SK-N-SH (cell line): ENCODE measurements at regions not wholly inside any gene's neighbourhood (a gene's known extent, or its start where the extent isn't known, plus 50 kb on each side); places are given as distances from the start of the nearest gene placed in this dataset.

ENCODE experiments used
- CTCF ChIA-PET: fragments of 300-600, 350-600 bp; formaldehyde crosslinking; extraction: SDS; loops from one replicate; lab custom pipeline; 2021; lab: Yijun Ruan, JAX
- POLR2A ChIA-PET: fragments of 350-600 bp; sonication (Branson Sonifier 250); formaldehyde crosslinking; extraction: SDS; loops from one replicate; lab custom pipeline; 2020; ENCODE audit warnings: antibody characterized with exemption, inconsistent platforms; lab: Yijun Ruan, JAX
- DNase-seq: peaks from one replicate; pipeline ENCODE4 v3.0.0; 2012
- H2AFZ ChIP-seq: fragments of 200-600 bp; sonication (generic); 2 replicates; pipeline ENCODE4 v1.8.1; 2016; ENCODE audit warnings: antibody characterized with exemption, mild to moderate bottlenecking, low read depth
- H3F3A ChIP-seq: fragments of 200-600 bp; sonication (generic); replicated peaks from 2 replicates; pipeline ENCODE3; 2016; ENCODE audit warnings: antibody characterized with exemption, mild to moderate bottlenecking; ENCODE audit not compliant: insufficient read depth
- H3K27ac ChIP-seq, 2 experiments: fragments of 200-500 bp in 1 of 2; fragments of 200-600 bp in 1 of 2; sonication (Bioruptor generic) in 1 of 2; sonication (generic), shearing (Covaris generic) in 1 of 2; 2 replicates each; pipeline versions ENCODE4 v1.5.1 to v1.6.1; 2014 to 2016; ENCODE audit warnings: low read depth in 2 of 2, inconsistent platforms in 1 of 2, low read length in 1 of 2, mild to moderate bottlenecking in 1 of 2, mixed read lengths in 1 of 2
- H3K27me3 ChIP-seq: fragments of 200-600 bp; sonication (generic), shearing (Covaris generic); 2 replicates; pipeline ENCODE4 v1.6.1; 2016; ENCODE audit warnings: mixed run types; ENCODE audit not compliant: insufficient read depth
- H3K36me3 ChIP-seq, 2 experiments: fragments of 200-500 bp in 1 of 2; fragments of 200-600 bp in 1 of 2; sonication (Bioruptor generic) in 1 of 2; sonication (generic) in 1 of 2; replicated peaks in 1 of 2; 2 replicates each; pipeline versions ENCODE3 to v1.5.1; 2014 to 2016; ENCODE audit warnings: low read length in 1 of 2, mild to moderate bottlenecking in 1 of 2; ENCODE audit not compliant: insufficient read depth in 2 of 2, control insufficient read depth in 1 of 2
- H3K4me1 ChIP-seq, 2 experiments: fragments of 200-500 bp in 1 of 2; fragments of 200-600 bp in 1 of 2; sonication (Bioruptor generic) in 1 of 2; sonication (generic), shearing (Covaris generic) in 1 of 2; 2 replicates each; pipeline versions ENCODE4 v1.5.1 to v1.6.1; 2014 to 2016; ENCODE audit warnings: low read depth in 1 of 2, low read length in 1 of 2, mixed run types in 1 of 2; ENCODE audit not compliant: insufficient read depth in 2 of 2, control insufficient read depth in 1 of 2
- H3K4me2 ChIP-seq: fragments of 200-600 bp; sonication (generic), shearing (Covaris generic); 2 replicates; pipeline ENCODE4 v1.6.1; 2017; ENCODE audit warnings: mixed run types
- H3K4me3 ChIP-seq, 2 experiments: fragments of 200-500 bp in 1 of 2; fragments of 200-600 bp in 1 of 2; sonication (Bioruptor generic) in 1 of 2; sonication (generic), shearing (Covaris generic) in 1 of 2; 2 replicates each; pipeline versions ENCODE4 v1.5.1 to v1.8.1; 2014 to 2016; ENCODE audit warnings: low read depth in 2 of 2, inconsistent platforms in 1 of 2, low read length in 1 of 2, mild to moderate bottlenecking in 1 of 2, mixed read lengths in 1 of 2, moderate library complexity in 1 of 2
- H3K79me2 ChIP-seq: fragments of 200-600 bp; sonication (generic); 2 replicates; pipeline ENCODE4 v1.8.1; 2017; ENCODE audit warnings: mild to moderate bottlenecking; ENCODE audit not compliant: insufficient read depth
- H3K9ac ChIP-seq: fragments of 200-600 bp; sonication (generic); 2 replicates; pipeline ENCODE4 v1.6.1; 2017; ENCODE audit warnings: mixed run types
- H3K9me2 ChIP-seq: fragments of 200-600 bp; sonication (generic); 2 replicates; pipeline ENCODE4 v1.6.1; 2017; ENCODE audit warnings: mixed run types
- H3K9me3 ChIP-seq: fragments of 200-600 bp; sonication (generic); 2 replicates; pipeline ENCODE4 v1.6.1; 2017; ENCODE audit warnings: mixed run types, mild to moderate bottlenecking, moderate library complexity
- H4K20me1 ChIP-seq: fragments of 200-600 bp; sonication (generic); 2 replicates; pipeline ENCODE4 v1.6.1; 2017; ENCODE audit warnings: mild to moderate bottlenecking, mixed run types; ENCODE audit not compliant: insufficient read depth
- ELF1 ChIP-seq: IDR thresholded peaks from 2 replicates; pipeline ENCODE4 v1.4.0; 2012
- EP300 ChIP-seq, 2 experiments: IDR thresholded peaks; 2 replicates each; pipeline versions ENCODE4 v1.4.0 to v1.6.1; 2012; ENCODE audit warnings: borderline replicate concordance in 1 of 2, low read depth in 1 of 2, low read length in 1 of 2
- EZH2phosphoT487 ChIP-seq: fragments of 200-600 bp; sonication (generic); IDR thresholded peaks from 2 replicates; pipeline ENCODE4 v1.6.1; 2017; ENCODE audit warnings: low read depth, mixed run types, mild to moderate bottlenecking, antibody characterized with exemption, moderate library complexity, borderline replicate concordance
- FOSL2 ChIP-seq: IDR thresholded peaks from 2 replicates; pipeline ENCODE4 v1.4.0; 2012; ENCODE audit warnings: low read depth, mild to moderate bottlenecking, moderate library complexity, borderline replicate concordance
- FOXM1 ChIP-seq: IDR thresholded peaks from 2 replicates; pipeline ENCODE4 v1.4.0; 2012; ENCODE audit warnings: low read depth, mild to moderate bottlenecking
- GABPA ChIP-seq: IDR thresholded peaks from 2 replicates; pipeline ENCODE4 v1.4.0; 2012; ENCODE audit warnings: low read depth, mild to moderate bottlenecking
- GATA2 ChIP-seq: sonication (generic); formaldehyde crosslinking; IDR thresholded peaks from 2 replicates; pipeline ENCODE4 v1.5.0; 2020; ENCODE audit warnings: mild to moderate bottlenecking, missing genetic modification reagents
- JUND ChIP-seq: IDR thresholded peaks from 2 replicates; pipeline ENCODE4 v1.4.0; 2012
- MEF2A ChIP-seq: IDR thresholded peaks from 2 replicates; pipeline ENCODE4 v1.4.0; 2012; ENCODE audit warnings: low read depth, borderline replicate concordance
- MXI1 ChIP-seq: IDR thresholded peaks from 2 replicates; pipeline ENCODE4 v1.6.1; 2012; ENCODE audit warnings: mild to moderate bottlenecking, low read depth, low read length, improper control_type of control experiment
- NFIC ChIP-seq: IDR thresholded peaks from 2 replicates; pipeline ENCODE4 v1.4.0; 2012; ENCODE audit warnings: borderline replicate concordance
- NRF1 ChIP-seq: IDR thresholded peaks from 2 replicates; pipeline ENCODE4 v1.6.1; 2012; ENCODE audit warnings: low read depth, mild to moderate bottlenecking, low read length
- POLR2AphosphoS5 ChIP-seq: IDR thresholded peaks from 2 replicates; pipeline ENCODE4 v1.6.1; 2012; ENCODE audit warnings: low read depth, low read length
- RAD21 ChIP-seq: IDR thresholded peaks from 2 replicates; pipeline ENCODE4 v1.6.1; 2012; ENCODE audit warnings: mild to moderate bottlenecking, low read length
- RCOR1 ChIP-seq: fragments of 150-350 bp; IDR thresholded peaks from 2 replicates; pipeline ENCODE4 v1.6.1; 2017; ENCODE audit warnings: antibody characterized with exemption, low read length
- RFX5 ChIP-seq: IDR thresholded peaks from 2 replicates; pipeline ENCODE4 v1.6.1; 2012; ENCODE audit warnings: mild to moderate bottlenecking, improper control_type of control experiment, low read length
- RXRA ChIP-seq: IDR thresholded peaks from 2 replicates; pipeline ENCODE4 v1.4.0; 2012; ENCODE audit warnings: low read depth, mild to moderate bottlenecking, borderline replicate concordance
- SIN3A ChIP-seq: IDR thresholded peaks from 2 replicates; pipeline ENCODE4 v1.6.1; 2012; ENCODE audit warnings: low read depth, mild to moderate bottlenecking, low read length, moderate library complexity, borderline replicate concordance
- SMC3 ChIP-seq: IDR thresholded peaks from 2 replicates; pipeline ENCODE4 v1.6.1; 2012; ENCODE audit warnings: low read depth, low read length, improper control_type of control experiment
- TAF1 ChIP-seq: IDR thresholded peaks from 2 replicates; pipeline ENCODE4 v1.6.1; 2012; ENCODE audit warnings: low read depth, mild to moderate bottlenecking, low read length, moderate library complexity, borderline replicate concordance
- TEAD4 ChIP-seq: IDR thresholded peaks from 2 replicates; pipeline ENCODE4 v1.4.0; 2012; ENCODE audit warnings: mild to moderate bottlenecking, borderline replicate concordance; ENCODE audit not compliant: insufficient read depth
- USF2 ChIP-seq: fragments of 150-350 bp; IDR thresholded peaks from 2 replicates; pipeline ENCODE4 v1.6.1; 2017; ENCODE audit warnings: antibody characterized with exemption, low read length, low read depth, borderline replicate concordance
- YY1 ChIP-seq: IDR thresholded peaks from 2 replicates; pipeline ENCODE4 v1.4.0; 2012; ENCODE audit warnings: low read depth, mild to moderate bottlenecking
- WGBS: methylation state at CpG from one replicate; pipeline ENCODE4 v1.1.6; 2017; ENCODE audit warnings: low lambda C conversion rate; 5-methylcytosine and 5-hydroxymethylcytosine counted together
- TF ChIP-seq, protein P1 (sequence below): IDR thresholded peaks from 2 replicates; pipeline ENCODE4; 2012
- TF ChIP-seq, protein P2 (sequence below): IDR thresholded peaks from 2 replicates; pipeline ENCODE4 v1.4.0; 2012; ENCODE audit warnings: low read depth
- TF ChIP-seq, protein P3 (sequence below): fragments of 200-600 bp; sonication (generic); IDR thresholded peaks from 2 replicates; pipeline ENCODE4 v1.6.1; 2017; ENCODE audit warnings: antibody characterized with exemption, mild to moderate bottlenecking, moderate library complexity

GRCh38 chr5:113742176-113742575 lies 228.7 kb downstream of the YTHDC2 start:
- Histone ChIP-seq H3K9ac (no peak overlapping the region), H3K27ac (no peak overlapping the region), H3K4me2 (no peak overlapping the region), H3K4me1 (no peaks in the 10 kb centered on the region), H3K36me3 (no peaks in the 10 kb centered on the region), H3K27me3 (no peaks in the 10 kb centered on the region), H3K4me3 (no peak overlapping the region), H4K20me1 (no peaks in the 10 kb centered on the region), H2AFZ (no peak overlapping the region), H3F3A (no peaks in the 10 kb centered on the region), H3K9me2 (no peaks in the 10 kb centered on the region), H3K9me3 (no peaks in the 10 kb centered on the region), H3K79me2 (no peaks in the 10 kb centered on the region)
- POLR2A ChIA-PET, result no interaction called here
- no peak for TF ChIP-seq FOSL2
- TF ChIP-seq RCOR1, result no peak
- TF ChIP-seq TEAD4, result no peak
- TF ChIP-seq POLR2AphosphoS5, result no peak
- TF ChIP-seq MEF2A, result no peak
- no peak for TF ChIP-seq TAF1
- TF ChIP-seq EP300 (IDR thresholded peaks at IDR 0.05; ENCODE audit: borderline replicate concordance in 1 of 2, low read depth in 1 of 2, low read length in 1 of 2), result no peak
- no peak for TF ChIP-seq NFIC
- TF ChIP-seq, protein P1, sequence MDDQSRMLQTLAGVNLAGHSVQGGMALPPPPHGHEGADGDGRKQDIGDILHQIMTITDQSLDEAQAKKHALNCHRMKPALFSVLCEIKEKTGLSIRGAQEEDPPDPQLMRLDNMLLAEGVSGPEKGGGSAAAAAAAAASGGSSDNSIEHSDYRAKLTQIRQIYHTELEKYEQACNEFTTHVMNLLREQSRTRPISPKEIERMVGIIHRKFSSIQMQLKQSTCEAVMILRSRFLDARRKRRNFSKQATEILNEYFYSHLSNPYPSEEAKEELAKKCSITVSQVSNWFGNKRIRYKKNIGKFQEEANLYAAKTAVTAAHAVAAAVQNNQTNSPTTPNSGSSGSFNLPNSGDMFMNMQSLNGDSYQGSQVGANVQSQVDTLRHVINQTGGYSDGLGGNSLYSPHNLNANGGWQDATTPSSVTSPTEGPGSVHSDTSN, result no peak
- no peak for TF ChIP-seq GATA2 (CRISPR knock-in tag)
- no peak for DNase-seq
- CTCF ChIA-PET, result no interaction called here
- 2% methylated on average over 4 of the region's 4 CpGs for WGBS

- CTCF ChIA-PET, result interaction anchor here (0.5 kb wide), 1 partner anchor 672 kb away, joined by 4 read pairs; no protein-coding TSS in a partner anchor
- Histone ChIP-seq H3K27me3 (no peaks in the 10 kb centered on the region), H3K36me3 (no peaks in the 10 kb centered on the region), H3K9me2 (no peaks in the 10 kb centered on the region), H3K4me2 (no peak overlapping the region), H3F3A (no peaks in the 10 kb centered on the region), H3K4me1 (no peaks in the 10 kb centered on the region), H3K79me2 (no peaks in the 10 kb centered on the region), H4K20me1 (no peaks in the 10 kb centered on the region), H3K9ac (no peak overlapping the region), H2AFZ (no peak overlapping the region), H3K9me3 (no peaks in the 10 kb centered on the region), H3K27ac (no peak overlapping the region), H3K4me3 (no peak overlapping the region)
- WGBS, result 0% methylated on average over 1 of the region's 1 CpG
- TF ChIP-seq EZH2phosphoT487, result no peak
- TF ChIP-seq GABPA, result no peak
- TF ChIP-seq SMC3, result no peak
- TF ChIP-seq ELF1, result no peak
- TF ChIP-seq FOSL2, result no peak
- TF ChIP-seq YY1, result no peak
- TF ChIP-seq USF2, result no peak
- no peak for TF ChIP-seq SIN3A
- TF ChIP-seq, protein P1, result no peak
- TF ChIP-seq MXI1, result no peak
- TF ChIP-seq, protein P2, sequence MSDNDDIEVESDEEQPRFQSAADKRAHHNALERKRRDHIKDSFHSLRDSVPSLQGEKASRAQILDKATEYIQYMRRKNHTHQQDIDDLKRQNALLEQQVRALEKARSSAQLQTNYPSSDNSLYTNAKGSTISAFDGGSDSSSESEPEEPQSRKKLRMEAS, result no peak
- no peak for TF ChIP-seq RFX5
- no peak for TF ChIP-seq NRF1
- no peak for TF ChIP-seq RAD21
- TF ChIP-seq FOXM1, result no peak
- TF ChIP-seq JUND, result no peak
- no peak for TF ChIP-seq RXRA
- TF ChIP-seq, protein P3, sequence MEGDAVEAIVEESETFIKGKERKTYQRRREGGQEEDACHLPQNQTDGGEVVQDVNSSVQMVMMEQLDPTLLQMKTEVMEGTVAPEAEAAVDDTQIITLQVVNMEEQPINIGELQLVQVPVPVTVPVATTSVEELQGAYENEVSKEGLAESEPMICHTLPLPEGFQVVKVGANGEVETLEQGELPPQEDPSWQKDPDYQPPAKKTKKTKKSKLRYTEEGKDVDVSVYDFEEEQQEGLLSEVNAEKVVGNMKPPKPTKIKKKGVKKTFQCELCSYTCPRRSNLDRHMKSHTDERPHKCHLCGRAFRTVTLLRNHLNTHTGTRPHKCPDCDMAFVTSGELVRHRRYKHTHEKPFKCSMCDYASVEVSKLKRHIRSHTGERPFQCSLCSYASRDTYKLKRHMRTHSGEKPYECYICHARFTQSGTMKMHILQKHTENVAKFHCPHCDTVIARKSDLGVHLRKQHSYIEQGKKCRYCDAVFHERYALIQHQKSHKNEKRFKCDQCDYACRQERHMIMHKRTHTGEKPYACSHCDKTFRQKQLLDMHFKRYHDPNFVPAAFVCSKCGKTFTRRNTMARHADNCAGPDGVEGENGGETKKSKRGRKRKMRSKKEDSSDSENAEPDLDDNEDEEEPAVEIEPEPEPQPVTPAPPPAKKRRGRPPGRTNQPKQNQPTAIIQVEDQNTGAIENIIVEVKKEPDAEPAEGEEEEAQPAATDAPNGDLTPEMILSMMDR, result no peak
- POLR2A ChIA-PET, result no interaction called here
- no peak for DNase-seq
These were observed 229.1 kb downstream of the YTHDC2 start for GRCh38 chr5:113742639-113743038.
